ENCODE measurements at regions not wholly inside any gene's neighbourhood (a gene's known extent, or its start where the extent isn't known, plus 50 kb on each side); places are given as distances from the start of the nearest gene placed in this dataset.

DNA sequence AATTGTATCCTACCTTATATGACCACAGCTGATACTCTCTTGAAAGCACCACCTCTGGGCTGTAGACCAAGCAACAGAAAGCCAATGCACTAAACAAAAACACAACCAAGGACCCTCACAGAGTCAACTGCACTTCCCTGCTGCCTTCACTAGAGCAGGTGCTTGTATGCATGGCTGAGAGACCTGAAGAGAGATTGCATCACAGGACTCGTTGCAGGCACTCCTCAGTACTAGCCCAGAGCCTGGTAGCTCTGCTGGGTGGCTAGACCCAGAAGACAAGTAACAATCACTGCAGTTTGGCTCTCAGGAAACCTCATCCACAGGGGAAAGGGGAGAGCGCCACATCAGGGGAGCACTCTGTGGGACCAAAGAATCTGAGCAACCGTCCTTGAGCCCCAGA, 521.6 kb upstream of the IMPG1 start:
- TF ChIP-seq, protein P1, sequence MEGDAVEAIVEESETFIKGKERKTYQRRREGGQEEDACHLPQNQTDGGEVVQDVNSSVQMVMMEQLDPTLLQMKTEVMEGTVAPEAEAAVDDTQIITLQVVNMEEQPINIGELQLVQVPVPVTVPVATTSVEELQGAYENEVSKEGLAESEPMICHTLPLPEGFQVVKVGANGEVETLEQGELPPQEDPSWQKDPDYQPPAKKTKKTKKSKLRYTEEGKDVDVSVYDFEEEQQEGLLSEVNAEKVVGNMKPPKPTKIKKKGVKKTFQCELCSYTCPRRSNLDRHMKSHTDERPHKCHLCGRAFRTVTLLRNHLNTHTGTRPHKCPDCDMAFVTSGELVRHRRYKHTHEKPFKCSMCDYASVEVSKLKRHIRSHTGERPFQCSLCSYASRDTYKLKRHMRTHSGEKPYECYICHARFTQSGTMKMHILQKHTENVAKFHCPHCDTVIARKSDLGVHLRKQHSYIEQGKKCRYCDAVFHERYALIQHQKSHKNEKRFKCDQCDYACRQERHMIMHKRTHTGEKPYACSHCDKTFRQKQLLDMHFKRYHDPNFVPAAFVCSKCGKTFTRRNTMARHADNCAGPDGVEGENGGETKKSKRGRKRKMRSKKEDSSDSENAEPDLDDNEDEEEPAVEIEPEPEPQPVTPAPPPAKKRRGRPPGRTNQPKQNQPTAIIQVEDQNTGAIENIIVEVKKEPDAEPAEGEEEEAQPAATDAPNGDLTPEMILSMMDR (IDR thresholded peaks at IDR 0.05): no peak
- no peak overlapping the region for H3K4me3 ChIP-seq
- no peak overlapping the region for H3K27ac ChIP-seq
- no peak for DNase-seq (ENCODE audit: low spot score)

DNA sequence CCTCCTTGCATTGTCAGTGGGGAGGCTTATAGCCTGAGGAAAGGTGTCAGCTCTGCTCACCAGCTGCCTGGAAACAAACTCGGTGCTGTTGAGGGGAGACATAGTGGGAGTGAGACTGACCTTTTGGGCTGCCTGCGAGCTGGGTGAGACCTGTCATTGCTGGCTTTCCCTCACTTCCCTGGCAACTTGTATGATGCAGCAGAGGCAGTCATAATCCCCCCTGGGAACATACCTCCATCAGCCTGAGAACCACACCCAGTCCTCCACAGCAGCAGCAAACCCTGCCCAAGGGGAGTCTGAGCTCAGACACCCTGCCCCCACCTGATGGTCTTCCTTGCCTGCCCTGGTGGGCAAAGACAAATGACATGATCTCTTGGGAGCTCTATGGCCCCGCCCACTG, 521.2 kb upstream of the IMPG1 start:
- no peak overlapping the region for H3K27ac ChIP-seq
- TF ChIP-seq, protein P1 (IDR thresholded peaks at IDR 0.05): no peak
- no peak for DNase-seq (ENCODE audit: low spot score)

DNA sequence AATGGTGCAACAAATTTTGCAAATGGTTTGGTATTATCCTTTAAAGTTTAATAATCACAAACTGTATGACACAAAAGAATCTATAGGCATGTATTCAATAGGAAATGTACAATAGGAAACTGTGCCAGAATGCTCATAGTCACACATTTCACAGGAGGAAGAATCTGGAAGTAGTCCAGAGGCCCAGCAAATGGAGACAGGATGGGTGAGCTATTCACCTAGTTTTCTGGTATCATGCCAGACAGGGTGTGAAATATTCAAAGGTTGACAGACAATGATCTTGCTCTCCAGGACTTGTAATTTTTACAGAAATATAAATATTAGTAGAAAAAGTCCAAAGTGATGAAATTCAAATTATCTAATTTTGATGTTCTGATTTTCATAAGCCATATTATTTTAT, 520.1 kb upstream of the IMPG1 start:
- H3K27ac ChIP-seq: no peak overlapping the region
- DNase-seq (ENCODE audit: low spot score): no peak
- H3K4me3 ChIP-seq: no peak overlapping the region
- TF ChIP-seq, protein P1 (IDR thresholded peaks at IDR 0.05): no peak

More for the DNA sequence above, 521.2 kb upstream of the IMPG1 start:
- no peak overlapping the region for H3K4me3 ChIP-seq

DNA sequence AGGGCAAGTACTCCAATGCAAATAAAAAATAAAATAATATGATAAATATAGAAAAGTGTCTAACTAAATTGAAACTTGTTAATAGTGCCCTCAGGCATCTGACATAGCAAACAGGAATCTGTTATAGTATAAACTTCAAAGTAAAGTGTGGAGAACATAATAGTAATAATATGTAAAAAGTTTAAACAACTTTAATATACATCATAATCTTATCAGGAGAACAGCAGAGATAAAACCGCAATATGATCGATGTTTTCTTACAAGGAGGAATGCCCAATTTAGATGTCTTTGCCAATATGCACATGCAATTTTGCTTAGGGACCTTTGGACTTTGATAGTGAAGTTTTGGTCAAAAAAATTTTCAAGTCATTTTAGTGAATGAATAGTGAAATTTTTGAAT, 514.8 kb upstream of the IMPG1 start:
- Histone ChIP-seq H3K4me3 (no peak overlapping the region), H3K27ac (no peak overlapping the region)
- TF ChIP-seq, protein P1 (IDR thresholded peaks at IDR 0.05): no peak
- DNase-seq (ENCODE audit: low spot score): no peak

DNA sequence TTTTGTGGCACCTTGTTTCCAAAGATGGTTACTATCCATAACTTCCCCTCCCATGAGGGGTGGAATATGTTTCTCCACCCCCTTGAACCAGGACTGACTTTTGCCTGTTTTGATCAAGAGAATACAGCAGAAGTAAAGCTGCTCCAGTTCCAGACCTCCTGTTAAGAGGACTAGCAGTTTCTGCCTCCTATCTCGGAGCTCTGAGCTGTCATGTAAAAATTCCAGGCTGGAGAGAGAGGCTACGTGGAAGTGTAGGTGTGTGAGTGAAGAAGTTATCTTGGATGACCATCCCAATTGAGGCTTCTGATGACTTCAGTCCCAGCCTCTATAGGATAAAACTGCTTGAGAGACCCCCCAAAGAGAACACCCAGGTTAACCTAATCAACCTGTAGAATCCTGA, 511.7 kb upstream of the IMPG1 start:
- no peak overlapping the region for H3K4me3 ChIP-seq
- H3K27ac ChIP-seq: no peak overlapping the region
- DNase-seq (ENCODE audit: low spot score): no peak
- TF ChIP-seq, protein P1 (IDR thresholded peaks at IDR 0.05): no peak

DNA sequence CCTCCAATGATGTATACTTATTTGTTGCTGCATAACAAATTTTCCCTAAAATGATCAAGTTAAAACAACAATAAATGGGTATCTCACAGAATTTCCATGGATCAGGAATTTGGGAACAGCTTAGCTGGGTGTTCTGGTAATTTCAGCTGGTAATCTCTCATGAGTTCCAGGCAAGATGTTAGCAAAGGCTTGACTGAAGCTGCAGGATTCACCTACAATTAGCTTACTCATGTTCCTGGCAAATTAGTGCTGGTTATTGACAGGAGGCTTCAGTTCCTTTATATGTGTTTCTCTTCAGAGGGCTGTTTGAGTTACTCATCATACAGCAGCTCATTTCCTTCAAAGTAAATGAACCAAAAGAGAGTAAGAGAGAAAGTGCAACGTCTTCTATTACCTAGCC, 506.3 kb upstream of the IMPG1 start:
- TF ChIP-seq, protein P1 (IDR thresholded peaks at IDR 0.05): no peak
- no peak for DNase-seq (ENCODE audit: low spot score)
- no peak overlapping the region for H3K4me3 ChIP-seq
- H3K27ac ChIP-seq: no peak overlapping the region

DNA sequence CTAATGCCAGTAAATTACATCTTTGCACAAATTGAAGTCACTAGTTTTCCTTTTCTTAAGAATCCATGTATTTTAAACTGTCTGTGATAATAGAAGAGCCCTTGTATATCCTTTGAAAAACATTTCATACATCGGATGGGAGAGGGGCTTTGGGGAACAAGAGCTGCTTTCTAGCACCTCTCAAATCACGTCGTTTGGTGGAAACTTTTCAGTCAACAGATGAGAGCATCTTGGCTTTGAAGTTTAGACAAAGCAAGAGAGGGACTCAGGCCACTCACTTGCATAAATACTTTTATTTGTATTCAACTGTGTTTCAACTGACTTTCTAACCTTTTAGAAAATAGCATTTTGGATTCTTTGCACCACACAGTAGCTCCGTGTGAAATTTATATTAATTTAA, 502.3 kb upstream of the IMPG1 start:
- Histone ChIP-seq H3K4me3 (no peak overlapping the region), H3K27ac (no peak overlapping the region)
- TF ChIP-seq, protein P1 (IDR thresholded peaks at IDR 0.05): no peak
- no peak for DNase-seq (ENCODE audit: low spot score)
